IMR-90 (cell line): ENCODE measurements at regions not wholly inside any gene's neighbourhood (a gene's known extent, or its start where the extent isn't known, plus 50 kb on each side); places are given as distances from the start of the nearest gene placed in this dataset.

Experiments
- ATAC-seq: fragments of 200-7000 bp; cut with Tn5 transposase; 2 replicates; pipeline ENCODE4 v1.9.1; 2020; ENCODE audit warnings: low read depth, mild to moderate bottlenecking, moderate library complexity
- BruUV-seq: library from RNA; stranded (reverse); fragments of 400-500 nt; replicated peaks from 2 replicates; lab custom pipeline; 2021; lab: Mats Ljungman, UMichigan
- CTCF ChIA-PET: fragments of 300-600 bp; formaldehyde crosslinking; extraction: SDS; loops from one replicate; lab custom pipeline; 2021; ENCODE audit warnings: antibody characterized with exemption; lab: Yijun Ruan, JAX
- POLR2A ChIA-PET: fragments of 300-600 bp; sonication (Branson Sonifier 250); formaldehyde crosslinking; loops from one replicate; lab custom pipeline; 2022; ENCODE audit warnings: antibody characterized with exemption; ENCODE audit not compliant: unreplicated experiment; lab: Charles Lee
- DNase-seq: peaks from one replicate; pipeline ENCODE4 v3.0.0; 2013
- H2AFZ ChIP-seq: replicated peaks from 2 replicates; pipeline ENCODE3; 2013; ENCODE audit warnings: low read length, mild to moderate bottlenecking; ENCODE audit not compliant: poor library complexity
- H2AK5ac ChIP-seq: 2 replicates; pipeline ENCODE4 v1.6.1; 2013; ENCODE audit warnings: low read depth, low read length, inconsistent platforms
- H2AK9ac ChIP-seq: replicated peaks from 2 replicates; pipeline ENCODE3; 2013; ENCODE audit warnings: mild to moderate bottlenecking, low read depth, low read length, moderate library complexity; ENCODE audit not compliant: poor library complexity
- H2BK120ac ChIP-seq: 2 replicates; pipeline ENCODE4 v1.6.1; 2013; ENCODE audit warnings: low read depth, low read length, inconsistent platforms
- H2BK15ac ChIP-seq: 3 replicates; pipeline ENCODE4 v1.6.1; 2013; ENCODE audit warnings: low read depth, low read length, inconsistent platforms
- H2BK20ac ChIP-seq: 2 replicates; pipeline ENCODE4 v1.6.1; 2013; ENCODE audit warnings: low read depth, mild to moderate bottlenecking, inconsistent platforms, low read length, moderate library complexity
- H2BK5ac ChIP-seq: 2 replicates; pipeline ENCODE4 v1.6.1; 2013; ENCODE audit warnings: mild to moderate bottlenecking, low read depth, low read length, inconsistent platforms; ENCODE audit not compliant: poor library complexity, severe bottlenecking
- H3K14ac ChIP-seq: replicated peaks from 2 replicates; pipeline ENCODE4 v1.6.1; 2013; ENCODE audit warnings: low read depth, low read length, inconsistent platforms
- H3K18ac ChIP-seq: 2 replicates; pipeline ENCODE4 v1.6.1; 2013; ENCODE audit warnings: low read depth, low read length, control low read depth
- H3K23ac ChIP-seq: 2 replicates; pipeline ENCODE4 v1.6.1; 2013; ENCODE audit warnings: low read depth, low read length, inconsistent platforms
- H3K27ac ChIP-seq: 2 replicates; pipeline ENCODE4 v1.5.1; 2013; ENCODE audit warnings: mild to moderate bottlenecking, control low read depth, low read length; ENCODE audit not compliant: insufficient read depth
- H3K27me3 ChIP-seq: 2 replicates; pipeline ENCODE4 v1.6.1; 2013; ENCODE audit warnings: low read length; ENCODE audit not compliant: control insufficient read depth, insufficient read depth
- H3K36me3 ChIP-seq: 2 replicates; pipeline ENCODE4 v1.6.1; 2013; ENCODE audit warnings: low read length, mixed read lengths; ENCODE audit not compliant: control insufficient read depth, insufficient read depth
- H3K4ac ChIP-seq: 2 replicates; pipeline ENCODE4 v1.6.1; 2013; ENCODE audit warnings: low read depth, low read length, inconsistent platforms
- H3K4me1 ChIP-seq: 2 replicates; pipeline ENCODE4 v1.6.1; 2013; ENCODE audit warnings: low read length, mixed read lengths; ENCODE audit not compliant: control insufficient read depth, insufficient read depth
- H3K4me2 ChIP-seq: 2 replicates; pipeline ENCODE4 v1.6.1; 2013; ENCODE audit warnings: low read depth, mild to moderate bottlenecking, control low read depth, low read length, moderate library complexity
- H3K4me3 ChIP-seq: 2 replicates; pipeline ENCODE4 v1.5.1; 2013; ENCODE audit warnings: low read depth, mild to moderate bottlenecking, control low read depth, low read length, moderate library complexity; ENCODE audit not compliant: insufficient read depth
- H3K56ac ChIP-seq: 2 replicates; pipeline ENCODE4 v1.6.1; 2013; ENCODE audit warnings: low read length, inconsistent platforms; ENCODE audit not compliant: insufficient read depth; ENCODE audit errors: extremely low read depth
- H3K79me1 ChIP-seq, 2 experiments: 2 replicates each; pipeline ENCODE4 v1.6.1; 2013; ENCODE audit warnings: low read length in 2 of 2, inconsistent platforms in 1 of 2, low read depth in 1 of 2
- H3K9ac ChIP-seq: 2 replicates; pipeline ENCODE4 v1.6.1; 2013; ENCODE audit warnings: low read depth, low read length, control low read depth
- H3K9me1 ChIP-seq: 2 replicates; pipeline ENCODE4 v1.6.1; 2013; ENCODE audit warnings: low read length, inconsistent platforms; ENCODE audit not compliant: insufficient read depth
- H3K9me3 ChIP-seq: 2 replicates; pipeline ENCODE4 v1.6.1; 2013; ENCODE audit warnings: low read length; ENCODE audit not compliant: control insufficient read depth, insufficient read depth
- H4K20me1 ChIP-seq: 2 replicates; pipeline ENCODE4 v1.6.1; 2013; ENCODE audit warnings: low read length, inconsistent platforms; ENCODE audit not compliant: insufficient read depth
- H4K5ac ChIP-seq: 2 replicates; pipeline ENCODE4 v1.6.1; 2013; ENCODE audit warnings: mild to moderate bottlenecking, low read depth, low read length, control low read depth
- H4K8ac ChIP-seq, 2 experiments: 2 replicates each; pipeline ENCODE4 v1.6.1; 2013; ENCODE audit warnings: low read depth in 2 of 2, low read length in 2 of 2, control low read depth in 1 of 2, inconsistent platforms in 1 of 2
- H4K91ac ChIP-seq: 2 replicates; pipeline ENCODE4 v1.6.1; 2013; ENCODE audit warnings: low read depth, low read length, inconsistent platforms; ENCODE audit not compliant: insufficient read depth
- RCOR1 ChIP-seq: IDR thresholded peaks from 2 replicates; pipeline ENCODE4 v1.6.1; 2012; ENCODE audit warnings: mild to moderate bottlenecking, low read length, improper control_type of control experiment; ENCODE audit not compliant: insufficient replicate concordance
- WGBS, 2 experiments: methylation state at CpG; one replicate each; pipeline versions ENCODE4 v1.1.5 to v1.1.7; 2013; ENCODE audit warnings: missing lambda C conversion rate in 2 of 2; ENCODE audit not compliant: insufficient read length in 1 of 2; ENCODE audit errors: extremely low coverage in 2 of 2; 5-methylcytosine and 5-hydroxymethylcytosine counted together
- dilution Hi-C: fragments of 300-500 bp; cut with HindIII; formaldehyde crosslinking; loops from one replicate; pipeline ENCODE4 v1.14.3; 2018; ENCODE audit warnings: low sequenced_read_pairs; ENCODE audit not compliant: unreplicated experiment
- in situ Hi-C: fragments of 300-500 bp; cut with MboI; formaldehyde crosslinking; loops from 3 replicates; pipeline ENCODE4 v1.14.3; 2019; ENCODE audit warnings: low sequenced_read_pairs, inconsistent platforms, mixed read lengths
- intact Hi-C: fragments of 100-400 bp; cut with micrococcal nuclease; formaldehyde crosslinking; loops from 2 replicates; pipeline ENCODE4 v1.10.0; 2022

DNA sequence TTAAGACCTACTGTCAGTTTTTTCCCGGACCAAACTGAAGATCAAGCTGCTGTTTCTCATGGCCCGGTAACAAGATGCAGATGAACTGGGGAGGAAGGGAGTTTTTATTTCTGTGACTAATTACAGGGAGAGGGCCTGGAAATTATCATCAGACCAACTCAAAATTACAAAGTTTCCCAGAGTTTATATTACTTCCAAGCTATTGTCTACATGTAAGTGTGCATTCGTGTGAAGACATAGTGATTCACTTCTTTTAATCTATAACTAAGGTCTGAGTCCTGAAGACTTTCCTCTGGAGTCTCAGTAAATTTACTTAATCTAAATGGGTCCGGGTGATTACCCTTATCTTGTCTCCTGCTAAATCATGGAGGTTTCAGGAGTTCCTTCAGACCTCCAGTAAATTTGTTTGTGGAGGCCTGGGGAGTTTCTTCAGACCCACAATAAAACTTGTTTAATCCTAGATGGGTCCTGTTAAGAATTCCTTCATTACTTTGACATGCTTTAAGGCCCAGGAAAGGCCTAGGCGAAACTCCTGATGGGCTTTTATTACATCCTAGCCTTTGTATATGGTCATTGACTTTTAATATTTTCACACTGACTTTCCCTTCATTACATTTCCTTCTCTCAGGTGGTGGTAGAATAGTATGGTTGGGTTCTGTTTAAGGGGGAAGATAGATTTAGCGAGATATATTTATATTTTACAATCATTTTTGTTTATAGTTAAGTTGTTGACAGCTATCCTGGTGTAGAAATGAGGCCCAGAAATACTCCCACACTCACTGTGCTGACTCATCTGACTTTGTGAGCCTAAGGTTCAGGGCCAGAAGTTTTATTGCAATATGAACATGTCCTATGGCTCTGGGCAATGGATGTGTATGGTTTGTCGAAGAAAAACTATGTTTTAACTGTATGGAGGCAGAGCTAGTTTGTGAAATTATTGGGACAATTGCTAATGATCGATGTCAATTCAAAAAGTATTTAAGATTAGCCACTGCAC, 627.0 kb upstream of the FBXO33 start:
- POLR2A ChIA-PET, result no interaction called here
- no peak overlapping the region for H3K23ac ChIP-seq
- no peak for ATAC-seq

More for the DNA sequence above, 627.0 kb upstream of the FBXO33 start:
- H2BK5ac ChIP-seq, result no peak overlapping the region
- no peak overlapping the region for H4K91ac ChIP-seq
- no peak for TF ChIP-seq RCOR1
- no peak overlapping the region for H2BK120ac ChIP-seq
- DNase-seq, result no peak
- H3K4me3 ChIP-seq, result no peak overlapping the region
- H2BK20ac ChIP-seq, result no peak overlapping the region
- no peak overlapping the region for H2AK5ac ChIP-seq
- no peak overlapping the region for H2BK15ac ChIP-seq
- no TSS peak for BruUV-seq
- H2AFZ ChIP-seq, result no peak overlapping the region
- H3K4me1 ChIP-seq, result no peaks in the 10 kb centered on the region
- no peak overlapping the region for H3K27ac ChIP-seq
- H3K14ac ChIP-seq, result no peak overlapping the region
- H4K5ac ChIP-seq, result no peak overlapping the region
- no peaks in the 10 kb centered on the region for H3K27me3 ChIP-seq
- no peaks in the 10 kb centered on the region for H3K79me1 ChIP-seq
- H3K56ac ChIP-seq, result no peak overlapping the region
- in situ Hi-C loops, result no loop called here
- no peak overlapping the region for H3K4ac ChIP-seq
- H4K20me1 ChIP-seq, result no peaks in the 10 kb centered on the region
- H2AK9ac ChIP-seq, result no peak overlapping the region
- no peaks in the 10 kb centered on the region for H3K9me1 ChIP-seq
- intact Hi-C loops, result no loop called here
- H3K36me3 ChIP-seq, result no peaks in the 10 kb centered on the region
- CTCF ChIA-PET, result interaction anchor here (0.7 kb wide), 1 partner anchor 247 kb away, joined by 3 read pairs; no protein-coding TSS in a partner anchor
- H3K18ac ChIP-seq, result no peak overlapping the region
- 0% methylated on average over 1 of the region's 8 CpGs; no CpG with 5 or more reads in 1 of the 2 experiments for WGBS, 2 experiments
- no peak overlapping the region for H3K4me2 ChIP-seq
- H3K9me3 ChIP-seq, result peaks cover 6% of the 10 kb centered on the region; the same call in 1 of the 2 replicates
- H3K9ac ChIP-seq, result no peak overlapping the region
- H4K8ac ChIP-seq, result no peak overlapping the region
- dilution Hi-C loops, result no loop called here
